ENCODE measurements at regions not wholly inside any gene's neighbourhood (a gene's known extent, or its start where the extent isn't known, plus 50 kb on each side); places are given as distances from the start of the nearest gene placed in this dataset.

GRCh38 chr5:98443881-98444280 lies 329.6 kb upstream of the RGMB start:
- H3K4me3 ChIP-seq (ENCODE audit: low read depth, low read length, poor library complexity, severe bottlenecking): no peak overlapping the region
- H3K4me1 ChIP-seq (ENCODE audit: insufficient read depth, low read length, poor library complexity, severe bottlenecking): no peaks in the 10 kb centered on the region
- ChIA-PET CTCF (no interaction called here), POLR2A (ENCODE audit: low non-redundant PET) (no interaction called here)
- DNase-seq (ENCODE audit: low spot score): no peak
- no peaks in the 10 kb centered on the region for H3K9me3 ChIP-seq (ENCODE audit: low read depth, low read length, poor library complexity, severe bottlenecking)
- no peaks in the 10 kb centered on the region for H3K36me3 ChIP-seq (ENCODE audit: insufficient read depth, low read length, poor library complexity, severe bottlenecking)
- TF ChIP-seq EZH2 (IDR thresholded peaks at IDR 0.05; ENCODE audit: borderline replicate concordance, low read depth, low read length, poor library complexity, severe bottlenecking) (no peak), CTCF (conservative IDR thresholded peaks at IDR 0.05; ENCODE audit: low read depth, low read length) (no peak)
- BruUV-seq (replicated peaks): no TSS peak
- no peaks in the 10 kb centered on the region for H3K27me3 ChIP-seq (replicated peaks; ENCODE audit: insufficient read depth, low read depth, low read length, poor library complexity)
- no peak overlapping the region for H3K27ac ChIP-seq (ENCODE audit: low read depth, low read length, poor library complexity, severe bottlenecking)
- intact Hi-C loops (cut with micrococcal nuclease; ENCODE audit: unreplicated experiment): no loop called here

GRCh38 chr5:98453296-98453695 lies 320.2 kb upstream of the RGMB start:
- Histone ChIP-seq H3K36me3 (ENCODE audit: insufficient read depth, low read length, poor library complexity, severe bottlenecking) (no peaks in the 10 kb centered on the region), H3K9me3 (ENCODE audit: low read depth, low read length, poor library complexity, severe bottlenecking) (no peaks in the 10 kb centered on the region), H3K4me3 (ENCODE audit: low read depth, low read length, poor library complexity, severe bottlenecking) (no peak overlapping the region), H3K27me3 (replicated peaks; ENCODE audit: insufficient read depth, low read depth, low read length, poor library complexity) (no peaks in the 10 kb centered on the region), H3K4me1 (ENCODE audit: insufficient read depth, low read length, poor library complexity, severe bottlenecking) (no peaks in the 10 kb centered on the region), H3K27ac (ENCODE audit: low read depth, low read length, poor library complexity, severe bottlenecking) (no peak overlapping the region)
- no peak for TF ChIP-seq EZH2 (IDR thresholded peaks at IDR 0.05; ENCODE audit: borderline replicate concordance, low read depth, low read length, poor library complexity, severe bottlenecking)
- no peak for TF ChIP-seq CTCF (conservative IDR thresholded peaks at IDR 0.05; ENCODE audit: low read depth, low read length)
- POLR2A ChIA-PET (ENCODE audit: low non-redundant PET): no interaction called here
- intact Hi-C loops (cut with micrococcal nuclease; ENCODE audit: unreplicated experiment): no loop called here
- no TSS peak for BruUV-seq (replicated peaks)
- CTCF ChIA-PET: no interaction called here
- DNase-seq (ENCODE audit: low spot score): no peak

DNA sequence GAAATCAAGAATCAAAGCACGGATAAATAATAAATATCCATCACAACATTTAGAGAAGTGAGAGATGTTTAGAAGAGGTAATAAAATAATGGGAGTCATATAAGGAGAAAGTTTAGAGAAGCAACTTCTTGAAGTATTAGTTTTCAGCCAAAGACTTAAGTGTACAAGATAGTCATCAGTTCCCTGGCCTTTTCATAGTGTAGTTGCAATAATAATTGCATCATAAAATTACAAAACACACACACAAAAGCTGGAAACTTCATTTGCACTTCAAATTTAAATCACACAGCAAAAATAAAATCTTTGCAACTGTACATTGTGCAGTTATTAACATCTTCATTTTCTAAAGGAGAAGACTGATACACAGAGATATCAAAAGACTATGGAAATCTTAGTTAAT lies 319.1 kb upstream of the RGMB start:
- no peak for DNase-seq (ENCODE audit: low spot score)
- no TSS peak for BruUV-seq (replicated peaks)
- no peak overlapping the region for H3K4me3 ChIP-seq (ENCODE audit: low read depth, low read length, poor library complexity, severe bottlenecking)
- no peaks in the 10 kb centered on the region for H3K4me1 ChIP-seq (ENCODE audit: insufficient read depth, low read length, poor library complexity, severe bottlenecking)
- H3K36me3 ChIP-seq (ENCODE audit: insufficient read depth, low read length, poor library complexity, severe bottlenecking): no peaks in the 10 kb centered on the region
- H3K27ac ChIP-seq (ENCODE audit: low read depth, low read length, poor library complexity, severe bottlenecking): no peak overlapping the region
- no peaks in the 10 kb centered on the region for H3K27me3 ChIP-seq (replicated peaks; ENCODE audit: insufficient read depth, low read depth, low read length, poor library complexity)
- no peaks in the 10 kb centered on the region for H3K9me3 ChIP-seq (ENCODE audit: low read depth, low read length, poor library complexity, severe bottlenecking)
- POLR2A ChIA-PET (ENCODE audit: low non-redundant PET): no interaction called here
- intact Hi-C loops (cut with micrococcal nuclease; ENCODE audit: unreplicated experiment): no loop called here
- TF ChIP-seq EZH2 (IDR thresholded peaks at IDR 0.05; ENCODE audit: borderline replicate concordance, low read depth, low read length, poor library complexity, severe bottlenecking): no peak
- no peak for TF ChIP-seq CTCF (conservative IDR thresholded peaks at IDR 0.05; ENCODE audit: low read depth, low read length)
- CTCF ChIA-PET: no interaction called here
